ENCODE measurements at regions not wholly inside any gene's neighbourhood (a gene's known extent, or its start where the extent isn't known, plus 50 kb on each side); places are given as distances from the start of the nearest gene placed in this dataset.
"Not testable (repeated sequence)": the region's sequence is repeated elsewhere in the genome, so short reads cannot be mapped to it uniquely, and the experiment has no call there.

- DNase-seq (no peak), ATAC-seq (no peak)
- CTCF ChIA-PET: no interaction called here
- no peaks in the 10 kb centered on the region for H3K9me3 Mint-ChIP-seq
- no peak overlapping the region for H3K4me3 Mint-ChIP-seq
- no peaks in the 10 kb centered on the region for H3K27me3 Mint-ChIP-seq
- POLR2A ChIA-PET: no interaction called here
- H3K4me1 Mint-ChIP-seq (ENCODE audit: low read depth): peaks cover 37% of the 10 kb centered on the region
- intact Hi-C loops (cut with micrococcal nuclease): no loop called here
- H3K27ac Mint-ChIP-seq: no peak overlapping the region
- no peak for TF ChIP-seq CTCF (IDR thresholded peaks at IDR 0.05)
- no peaks in the 10 kb centered on the region for H3K36me3 Mint-ChIP-seq (ENCODE audit: low read depth)
Observed at GRCh38 chrX:46327566-46328115, 217.6 kb downstream of the ZNF674 start.

- H3K27ac Mint-ChIP-seq: no peak overlapping the region
- intact Hi-C loops (cut with micrococcal nuclease): no loop called here
- POLR2A ChIA-PET: no interaction called here
Observed at GRCh38 chrX:46326161-46326560, 219.1 kb downstream of the ZNF674 start.

GRCh38 chrX:46325312-46325877 lies 219.8 kb downstream of the ZNF674 start:
- Mint-ChIP-seq H3K4me1 (ENCODE audit: low read depth) (peaks cover 59% of the 10 kb centered on the region), H3K27me3 (no peaks in the 10 kb centered on the region), H3K27ac (peak overlapping the region; percentile 84), H3K9me3 (no peaks in the 10 kb centered on the region), H3K36me3 (ENCODE audit: low read depth) (no peaks in the 10 kb centered on the region), H3K4me3 (no peak overlapping the region)
- ChIA-PET CTCF (no interaction called here), POLR2A (no interaction called here)
- peak; percentile 85 for ATAC-seq
- no peak for TF ChIP-seq CTCF (IDR thresholded peaks at IDR 0.05)
- intact Hi-C loops (cut with micrococcal nuclease): no loop called here
- DNase-seq: peak; percentile 72

More at GRCh38 chrX:46326161-46326560, 219.1 kb downstream of the ZNF674 start:
- Mint-ChIP-seq H3K4me3 (no peak overlapping the region), H3K27me3 (no peaks in the 10 kb centered on the region), H3K4me1 (ENCODE audit: low read depth) (peaks cover 51% of the 10 kb centered on the region), H3K9me3 (no peaks in the 10 kb centered on the region), H3K36me3 (ENCODE audit: low read depth) (no peaks in the 10 kb centered on the region)
- no peak for ATAC-seq
- CTCF ChIA-PET: no interaction called here
- DNase-seq: no peak
- no peak for TF ChIP-seq CTCF (IDR thresholded peaks at IDR 0.05)

- POLR2A ChIA-PET: no interaction called here
- intact Hi-C loops (cut with micrococcal nuclease): no loop called here
- H3K36me3 Mint-ChIP-seq (ENCODE audit: low read depth): no peaks in the 10 kb centered on the region
- H3K9me3 Mint-ChIP-seq: no peaks in the 10 kb centered on the region
- no peak overlapping the region for H3K27ac Mint-ChIP-seq
- DNase-seq (no peak), ATAC-seq (no peak)
- no peaks in the 10 kb centered on the region for H3K27me3 Mint-ChIP-seq
- no peak overlapping the region for H3K4me3 Mint-ChIP-seq
- no peak for TF ChIP-seq CTCF (IDR thresholded peaks at IDR 0.05)
- peaks cover 64% of the 10 kb centered on the region for H3K4me1 Mint-ChIP-seq (ENCODE audit: low read depth)
- CTCF ChIA-PET: no interaction called here
Observed at GRCh38 chrX:46324166-46324565, 221.1 kb downstream of the ZNF674 start.

GRCh38 chrX:46322929-46323328 lies 222.3 kb downstream of the ZNF674 start:
- H3K27ac Mint-ChIP-seq; intact Hi-C loops (cut with micrococcal nuclease); DNase-seq; H3K9me3 Mint-ChIP-seq; H3K36me3 Mint-ChIP-seq (ENCODE audit: low read depth); CTCF ChIA-PET; POLR2A ChIA-PET; H3K27me3 Mint-ChIP-seq; H3K4me3 Mint-ChIP-seq; ATAC-seq: not testable (repeated sequence)
- peaks cover 64% of the 10 kb centered on the region for H3K4me1 Mint-ChIP-seq (ENCODE audit: low read depth)
